GM23338 (cell line): ENCODE measurements at regions not wholly inside any gene's neighbourhood (a gene's known extent, or its start where the extent isn't known, plus 50 kb on each side); places are given as distances from the start of the nearest gene placed in this dataset.

Experiments used
- ATAC-seq: fragments of 200-7000 bp; cut with Tn5 transposase; 3 replicates; pipeline ENCODE4 v1.9.1; 2020
- DNase-seq: peaks from one replicate; pipeline ENCODE4 v3.0.0-alpha.2; 2015; ENCODE audit warnings: low spot score
- H2AFZ ChIP-seq: fragments of 200-600 bp; sonication (generic); 2 replicates; pipeline ENCODE4 v1.8.0; 2016; ENCODE audit warnings: antibody characterized with exemption, mild to moderate bottlenecking, moderate library complexity
- H3F3A ChIP-seq: fragments of 200-600 bp; sonication (generic); replicated peaks from 2 replicates; pipeline ENCODE4 v1.8.0; 2017; ENCODE audit warnings: antibody characterized with exemption, mixed run types, low read depth
- H3K27ac ChIP-seq: fragments of 200-600 bp; sonication (generic); 2 replicates; pipeline ENCODE4 v1.6.1; 2016; ENCODE audit warnings: low read depth
- H3K27me3 ChIP-seq: fragments of 200-600 bp; sonication (generic); 2 replicates; pipeline ENCODE4 v1.8.0; 2016; ENCODE audit warnings: mild to moderate bottlenecking, mixed run types, moderate library complexity; ENCODE audit not compliant: insufficient read depth
- H3K36me3 ChIP-seq: fragments of 200-600 bp; sonication (generic); 2 replicates; pipeline ENCODE4 v1.8.0; 2016; ENCODE audit warnings: mild to moderate bottlenecking; ENCODE audit not compliant: insufficient read depth
- H3K4me1 ChIP-seq: fragments of 200-600 bp; sonication (generic); 2 replicates; pipeline ENCODE4 v1.8.0; 2016; ENCODE audit warnings: mild to moderate bottlenecking, moderate library complexity; ENCODE audit not compliant: insufficient read depth
- H3K4me2 ChIP-seq: fragments of 200-600 bp; sonication (generic); 2 replicates; pipeline ENCODE4 v1.7.1; 2017; ENCODE audit warnings: mixed run types
- H3K4me3 ChIP-seq: fragments of 200-600 bp; sonication (generic); 2 replicates; pipeline ENCODE4 v1.6.1; 2016; ENCODE audit warnings: mixed run types
- H3K79me2 ChIP-seq: fragments of 200-600 bp; sonication (generic); replicated peaks from 2 replicates; pipeline ENCODE4 v1.8.0; 2017; ENCODE audit warnings: mild to moderate bottlenecking; ENCODE audit not compliant: insufficient read depth
- H3K9me2 ChIP-seq: fragments of 200-600 bp; sonication (generic); 2 replicates; pipeline ENCODE4 v1.8.0; 2017; ENCODE audit not compliant: insufficient read depth
- H4K20me1 ChIP-seq: fragments of 200-600 bp; sonication (generic); replicated peaks from 2 replicates; pipeline ENCODE4 v1.8.0; 2017; ENCODE audit warnings: mild to moderate bottlenecking; ENCODE audit not compliant: insufficient read depth
- H3K27ac Mint-ChIP-seq: 2 replicates; pipeline ENCODE4 v1.8.0; 2020; ENCODE audit warnings: inconsistent platforms, mild to moderate bottlenecking, moderate library complexity, mixed read lengths
- H3K27me3 Mint-ChIP-seq: 3 replicates; pipeline ENCODE4 v1.8.0; 2022; ENCODE audit warnings: low read depth, mild to moderate bottlenecking, moderate library complexity, mixed read lengths, inconsistent platforms; ENCODE audit not compliant: insufficient read depth, poor library complexity
- H3K36me3 Mint-ChIP-seq: 3 replicates; pipeline ENCODE4 v1.8.0; 2021; ENCODE audit warnings: low read depth, mild to moderate bottlenecking, inconsistent platforms, moderate library complexity, mixed read lengths
- H3K4me1 Mint-ChIP-seq: 3 replicates; pipeline ENCODE4 v1.8.0; 2020; ENCODE audit warnings: mild to moderate bottlenecking, inconsistent platforms, mixed read lengths
- H3K4me3 Mint-ChIP-seq: 3 replicates; pipeline ENCODE4 v1.8.0; 2021; ENCODE audit warnings: moderate library complexity, mild to moderate bottlenecking, inconsistent platforms, mixed read lengths
- H3K9me3 Mint-ChIP-seq: 3 replicates; pipeline ENCODE4 v1.8.0; 2020; ENCODE audit warnings: moderate library complexity, mild to moderate bottlenecking, inconsistent platforms, mixed read lengths
- CREB1 ChIP-seq: fragments of 250-450 bp; sonication (Bioruptor Pico); IDR thresholded peaks from 2 replicates; pipeline ENCODE4 v1.5.0; 2020; ENCODE audit warnings: low read depth, mild to moderate bottlenecking, moderate library complexity
- EZH2 ChIP-seq: fragments of 200-600 bp; sonication (generic); IDR thresholded peaks from one replicate; pipeline ENCODE4 v1.8.0; 2017; ENCODE audit warnings: antibody characterized with exemption, mild to moderate bottlenecking, low read depth; ENCODE audit not compliant: unreplicated experiment
- EZH2phosphoT487 ChIP-seq: fragments of 200-600 bp; sonication (generic); IDR thresholded peaks from one replicate; pipeline ENCODE4 v1.8.1; 2018; ENCODE audit warnings: antibody characterized with exemption; ENCODE audit not compliant: unreplicated experiment
- NANOG ChIP-seq: IDR thresholded peaks from 2 replicates; pipeline ENCODE4 v1.6.1; 2016; ENCODE audit warnings: antibody characterized with exemption, borderline replicate concordance
- POLR2AphosphoS5 ChIP-seq: IDR thresholded peaks from 2 replicates; pipeline ENCODE4 v1.6.1; 2016; ENCODE audit warnings: antibody characterized with exemption, low read depth
- ZNF114 ChIP-seq: fragments of 250-450 bp; sonication (Bioruptor Pico); IDR thresholded peaks from 2 replicates; pipeline ENCODE4 v1.5.0; 2020; ENCODE audit warnings: mild to moderate bottlenecking, moderate library complexity
- TF ChIP-seq, protein P1 (sequence below): fragments of 250-450 bp; sonication (Bioruptor Pico); IDR thresholded peaks from 2 replicates; pipeline ENCODE4 v1.5.0; 2020; ENCODE audit warnings: mild to moderate bottlenecking, moderate library complexity
- TF ChIP-seq, protein P2 (sequence below): IDR thresholded peaks from 2 replicates; pipeline ENCODE4 v1.6.1; 2016; ENCODE audit warnings: antibody characterized with exemption
- TF ChIP-seq, protein P3 (sequence below), 2 experiments: fragments of 200-600 bp in 1 of 2; sonication (generic) in 1 of 2; conservative IDR thresholded peaks; 2 replicates each; pipeline versions ENCODE4 v1.5.1 to v1.6.1; 2016 to 2017; ENCODE audit warnings: antibody characterized with exemption in 2 of 2, low read depth in 2 of 2, mild to moderate bottlenecking in 2 of 2, moderate library complexity in 1 of 2
- TF ChIP-seq, protein P4 (sequence below): IDR thresholded peaks from one replicate; pipeline ENCODE4 v1.6.1; 2018; ENCODE audit warnings: antibody characterized with exemption; ENCODE audit not compliant: unreplicated experiment

DNA sequence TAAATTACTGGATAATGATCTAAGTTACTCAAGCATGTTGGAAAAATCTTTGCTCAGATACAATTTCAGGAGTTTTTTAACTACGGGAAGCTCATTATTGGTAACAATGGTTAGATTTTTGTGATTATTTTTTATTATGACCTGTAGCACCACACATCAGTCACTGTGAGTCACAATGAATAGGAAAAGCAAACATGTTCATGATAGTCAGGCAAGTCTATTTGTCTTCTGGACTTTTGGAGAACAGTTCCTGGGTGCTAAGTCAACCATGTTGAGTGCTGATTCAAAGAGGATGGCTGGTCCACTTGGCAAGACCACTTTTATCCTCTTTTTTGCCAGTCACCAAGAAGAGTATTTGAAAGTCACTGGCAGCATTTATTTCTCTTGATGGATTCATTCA is 403.2 kb downstream of the KIF4B start (continued):
- TF ChIP-seq, protein P1, sequence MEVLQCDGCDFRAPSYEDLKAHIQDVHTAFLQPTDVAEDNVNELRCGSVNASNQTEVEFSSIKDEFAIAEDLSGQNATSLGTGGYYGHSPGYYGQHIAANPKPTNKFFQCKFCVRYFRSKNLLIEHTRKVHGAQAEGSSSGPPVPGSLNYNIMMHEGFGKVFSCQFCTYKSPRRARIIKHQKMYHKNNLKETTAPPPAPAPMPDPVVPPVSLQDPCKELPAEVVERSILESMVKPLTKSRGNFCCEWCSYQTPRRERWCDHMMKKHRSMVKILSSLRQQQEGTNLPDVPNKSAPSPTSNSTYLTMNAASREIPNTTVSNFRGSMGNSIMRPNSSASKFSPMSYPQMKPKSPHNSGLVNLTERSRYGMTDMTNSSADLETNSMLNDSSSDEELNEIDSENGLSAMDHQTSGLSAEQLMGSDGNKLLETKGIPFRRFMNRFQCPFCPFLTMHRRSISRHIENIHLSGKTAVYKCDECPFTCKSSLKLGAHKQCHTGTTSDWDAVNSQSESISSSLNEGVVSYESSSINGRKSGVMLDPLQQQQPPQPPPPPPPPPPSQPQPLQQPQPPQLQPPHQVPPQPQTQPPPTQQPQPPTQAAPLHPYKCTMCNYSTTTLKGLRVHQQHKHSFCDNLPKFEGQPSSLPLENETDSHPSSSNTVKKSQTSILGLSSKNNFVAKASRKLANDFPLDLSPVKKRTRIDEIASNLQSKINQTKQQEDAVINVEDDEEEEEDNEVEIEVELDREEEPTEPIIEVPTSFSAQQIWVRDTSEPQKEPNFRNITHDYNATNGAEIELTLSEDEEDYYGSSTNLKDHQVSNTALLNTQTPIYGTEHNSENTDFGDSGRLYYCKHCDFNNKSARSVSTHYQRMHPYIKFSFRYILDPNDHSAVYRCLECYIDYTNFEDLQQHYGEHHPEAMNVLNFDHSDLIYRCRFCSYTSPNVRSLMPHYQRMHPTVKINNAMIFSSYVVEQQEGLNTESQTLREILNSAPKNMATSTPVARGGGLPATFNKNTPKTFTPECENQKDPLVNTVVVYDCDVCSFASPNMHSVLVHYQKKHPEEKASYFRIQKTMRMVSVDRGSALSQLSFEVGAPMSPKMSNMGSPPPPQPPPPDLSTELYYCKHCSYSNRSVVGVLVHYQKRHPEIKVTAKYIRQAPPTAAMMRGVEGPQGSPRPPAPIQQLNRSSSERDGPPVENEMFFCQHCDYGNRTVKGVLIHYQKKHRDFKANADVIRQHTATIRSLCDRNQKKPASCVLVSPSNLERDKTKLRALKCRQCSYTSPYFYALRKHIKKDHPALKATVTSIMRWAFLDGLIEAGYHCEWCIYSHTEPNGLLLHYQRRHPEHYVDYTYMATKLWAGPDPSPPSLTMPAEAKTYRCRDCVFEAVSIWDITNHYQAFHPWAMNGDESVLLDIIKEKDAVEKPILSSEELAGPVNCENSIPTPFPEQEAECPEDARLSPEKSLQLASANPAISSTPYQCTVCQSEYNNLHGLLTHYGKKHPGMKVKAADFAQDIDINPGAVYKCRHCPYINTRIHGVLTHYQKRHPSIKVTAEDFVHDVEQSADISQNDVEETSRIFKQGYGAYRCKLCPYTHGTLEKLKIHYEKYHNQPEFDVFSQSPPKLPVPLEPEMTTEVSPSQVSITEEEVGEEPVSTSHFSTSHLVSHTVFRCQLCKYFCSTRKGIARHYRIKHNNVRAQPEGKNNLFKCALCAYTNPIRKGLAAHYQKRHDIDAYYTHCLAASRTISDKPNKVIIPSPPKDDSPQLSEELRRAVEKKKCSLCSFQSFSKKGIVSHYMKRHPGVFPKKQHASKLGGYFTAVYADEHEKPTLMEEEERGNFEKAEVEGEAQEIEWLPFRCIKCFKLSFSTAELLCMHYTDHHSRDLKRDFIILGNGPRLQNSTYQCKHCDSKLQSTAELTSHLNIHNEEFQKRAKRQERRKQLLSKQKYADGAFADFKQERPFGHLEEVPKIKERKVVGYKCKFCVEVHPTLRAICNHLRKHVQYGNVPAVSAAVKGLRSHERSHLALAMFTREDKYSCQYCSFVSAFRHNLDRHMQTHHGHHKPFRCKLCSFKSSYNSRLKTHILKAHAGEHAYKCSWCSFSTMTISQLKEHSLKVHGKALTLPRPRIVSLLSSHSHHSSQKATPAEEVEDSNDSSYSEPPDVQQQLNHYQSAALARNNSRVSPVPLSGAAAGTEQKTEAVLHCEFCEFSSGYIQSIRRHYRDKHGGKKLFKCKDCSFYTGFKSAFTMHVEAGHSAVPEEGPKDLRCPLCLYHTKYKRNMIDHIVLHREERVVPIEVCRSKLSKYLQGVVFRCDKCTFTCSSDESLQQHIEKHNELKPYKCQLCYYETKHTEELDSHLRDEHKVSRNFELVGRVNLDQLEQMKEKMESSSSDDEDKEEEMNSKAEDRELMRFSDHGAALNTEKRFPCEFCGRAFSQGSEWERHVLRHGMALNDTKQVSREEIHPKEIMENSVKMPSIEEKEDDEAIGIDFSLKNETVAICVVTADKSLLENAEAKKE (CRISPR knock-in tag): no peak
- TF ChIP-seq ZNF114 (no peak), NANOG (no peak)

DNA sequence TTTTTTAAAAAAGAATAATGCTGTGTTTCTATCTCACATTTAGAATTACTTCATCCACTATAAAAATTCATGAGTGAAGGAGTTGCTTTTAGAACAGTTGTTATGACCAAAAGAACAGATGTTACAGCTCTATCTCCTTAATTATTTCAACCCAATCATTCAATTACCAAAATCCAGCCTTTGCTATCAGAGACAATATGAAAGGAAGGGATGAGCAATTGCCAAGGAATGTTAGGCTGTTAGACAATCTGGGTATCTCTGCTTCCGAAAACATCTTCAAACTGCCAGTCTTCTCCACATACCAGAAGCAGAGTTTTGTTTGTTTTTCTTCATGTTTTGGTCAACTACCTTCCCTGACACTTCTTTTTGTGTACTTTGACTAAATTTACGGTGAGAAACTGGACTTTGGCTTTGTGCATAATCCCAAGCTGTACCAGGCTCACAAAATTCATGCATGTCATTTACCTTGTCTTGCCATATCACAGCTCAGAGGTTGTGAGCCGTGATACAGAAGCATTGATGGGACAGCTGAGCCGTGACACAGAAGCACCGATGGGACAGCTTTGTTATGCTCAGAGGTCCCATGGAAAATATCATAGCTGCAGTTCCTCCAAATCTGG is 405.5 kb downstream of the KIF4B start:
- DNase-seq (peak; percentile 1), ATAC-seq (no peak)
- Histone ChIP-seq H3K36me3 (no peaks in the 10 kb centered on the region), H3K27ac (no peak overlapping the region), H2AFZ (no peak overlapping the region), H4K20me1 (no peaks in the 10 kb centered on the region), H3K4me1 (no peaks in the 10 kb centered on the region), H3K4me3 (no peak overlapping the region), H3K27me3 (no peaks in the 10 kb centered on the region), H3K9me2 (peaks cover 8% of the 10 kb centered on the region; the same call in 1 of the 2 replicates), H3F3A (no peaks in the 10 kb centered on the region), H3K79me2 (no peaks in the 10 kb centered on the region), H3K4me2 (no peak overlapping the region)
- Mint-ChIP-seq H3K9me3 (no peaks in the 10 kb centered on the region), H3K27ac (no peak overlapping the region; the same call in 1 of the 2 replicates), H3K36me3 (no peaks in the 10 kb centered on the region), H3K4me3 (no peak overlapping the region), H3K4me1 (no peaks in the 10 kb centered on the region), H3K27me3 (no peaks in the 10 kb centered on the region)
- TF ChIP-seq EZH2phosphoT487: no peak
- TF ChIP-seq EZH2: no peak
- TF ChIP-seq CREB1 (CRISPR knock-in tag): no peak
- TF ChIP-seq ZNF114: no peak
- TF ChIP-seq, protein P2, sequence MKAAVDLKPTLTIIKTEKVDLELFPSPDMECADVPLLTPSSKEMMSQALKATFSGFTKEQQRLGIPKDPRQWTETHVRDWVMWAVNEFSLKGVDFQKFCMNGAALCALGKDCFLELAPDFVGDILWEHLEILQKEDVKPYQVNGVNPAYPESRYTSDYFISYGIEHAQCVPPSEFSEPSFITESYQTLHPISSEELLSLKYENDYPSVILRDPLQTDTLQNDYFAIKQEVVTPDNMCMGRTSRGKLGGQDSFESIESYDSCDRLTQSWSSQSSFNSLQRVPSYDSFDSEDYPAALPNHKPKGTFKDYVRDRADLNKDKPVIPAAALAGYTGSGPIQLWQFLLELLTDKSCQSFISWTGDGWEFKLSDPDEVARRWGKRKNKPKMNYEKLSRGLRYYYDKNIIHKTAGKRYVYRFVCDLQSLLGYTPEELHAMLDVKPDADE: no peak
- TF ChIP-seq, protein P3, sequence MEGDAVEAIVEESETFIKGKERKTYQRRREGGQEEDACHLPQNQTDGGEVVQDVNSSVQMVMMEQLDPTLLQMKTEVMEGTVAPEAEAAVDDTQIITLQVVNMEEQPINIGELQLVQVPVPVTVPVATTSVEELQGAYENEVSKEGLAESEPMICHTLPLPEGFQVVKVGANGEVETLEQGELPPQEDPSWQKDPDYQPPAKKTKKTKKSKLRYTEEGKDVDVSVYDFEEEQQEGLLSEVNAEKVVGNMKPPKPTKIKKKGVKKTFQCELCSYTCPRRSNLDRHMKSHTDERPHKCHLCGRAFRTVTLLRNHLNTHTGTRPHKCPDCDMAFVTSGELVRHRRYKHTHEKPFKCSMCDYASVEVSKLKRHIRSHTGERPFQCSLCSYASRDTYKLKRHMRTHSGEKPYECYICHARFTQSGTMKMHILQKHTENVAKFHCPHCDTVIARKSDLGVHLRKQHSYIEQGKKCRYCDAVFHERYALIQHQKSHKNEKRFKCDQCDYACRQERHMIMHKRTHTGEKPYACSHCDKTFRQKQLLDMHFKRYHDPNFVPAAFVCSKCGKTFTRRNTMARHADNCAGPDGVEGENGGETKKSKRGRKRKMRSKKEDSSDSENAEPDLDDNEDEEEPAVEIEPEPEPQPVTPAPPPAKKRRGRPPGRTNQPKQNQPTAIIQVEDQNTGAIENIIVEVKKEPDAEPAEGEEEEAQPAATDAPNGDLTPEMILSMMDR (conservative IDR thresholded peaks at IDR 0.05; ENCODE audit: low read depth in 2 of 2): no peak
- TF ChIP-seq, protein P4, sequence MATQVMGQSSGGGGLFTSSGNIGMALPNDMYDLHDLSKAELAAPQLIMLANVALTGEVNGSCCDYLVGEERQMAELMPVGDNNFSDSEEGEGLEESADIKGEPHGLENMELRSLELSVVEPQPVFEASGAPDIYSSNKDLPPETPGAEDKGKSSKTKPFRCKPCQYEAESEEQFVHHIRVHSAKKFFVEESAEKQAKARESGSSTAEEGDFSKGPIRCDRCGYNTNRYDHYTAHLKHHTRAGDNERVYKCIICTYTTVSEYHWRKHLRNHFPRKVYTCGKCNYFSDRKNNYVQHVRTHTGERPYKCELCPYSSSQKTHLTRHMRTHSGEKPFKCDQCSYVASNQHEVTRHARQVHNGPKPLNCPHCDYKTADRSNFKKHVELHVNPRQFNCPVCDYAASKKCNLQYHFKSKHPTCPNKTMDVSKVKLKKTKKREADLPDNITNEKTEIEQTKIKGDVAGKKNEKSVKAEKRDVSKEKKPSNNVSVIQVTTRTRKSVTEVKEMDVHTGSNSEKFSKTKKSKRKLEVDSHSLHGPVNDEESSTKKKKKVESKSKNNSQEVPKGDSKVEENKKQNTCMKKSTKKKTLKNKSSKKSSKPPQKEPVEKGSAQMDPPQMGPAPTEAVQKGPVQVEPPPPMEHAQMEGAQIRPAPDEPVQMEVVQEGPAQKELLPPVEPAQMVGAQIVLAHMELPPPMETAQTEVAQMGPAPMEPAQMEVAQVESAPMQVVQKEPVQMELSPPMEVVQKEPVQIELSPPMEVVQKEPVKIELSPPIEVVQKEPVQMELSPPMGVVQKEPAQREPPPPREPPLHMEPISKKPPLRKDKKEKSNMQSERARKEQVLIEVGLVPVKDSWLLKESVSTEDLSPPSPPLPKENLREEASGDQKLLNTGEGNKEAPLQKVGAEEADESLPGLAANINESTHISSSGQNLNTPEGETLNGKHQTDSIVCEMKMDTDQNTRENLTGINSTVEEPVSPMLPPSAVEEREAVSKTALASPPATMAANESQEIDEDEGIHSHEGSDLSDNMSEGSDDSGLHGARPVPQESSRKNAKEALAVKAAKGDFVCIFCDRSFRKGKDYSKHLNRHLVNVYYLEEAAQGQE: no peak
- no peak for TF ChIP-seq POLR2AphosphoS5
- TF ChIP-seq NANOG: no peak
